C4-2B (cell line): ENCODE measurements at regions not wholly inside any gene's neighbourhood (a gene's known extent, or its start where the extent isn't known, plus 50 kb on each side); places are given as distances from the start of the nearest gene placed in this dataset.

Source experiments
- H3K27ac ChIP-seq: fragments of 450-650 bp; 2 replicates; pipeline ENCODE4 v1.5.1; 2017
- CTCF ChIP-seq: fragments of 450-650 bp; conservative IDR thresholded peaks from 2 replicates; pipeline ENCODE4 v1.5.1; 2017; ENCODE audit warnings: mild to moderate bottlenecking
- ZFX ChIP-seq: fragments of 450-650 bp; IDR thresholded peaks from 2 replicates; pipeline ENCODE4 v1.6.1; 2017

GRCh38 chr13:21757763-21758162, 86.9 kb downstream of the FGF9 start:
- TF ChIP-seq ZFX: no peak
- no peak for TF ChIP-seq CTCF
- H3K27ac ChIP-seq: no peak overlapping the region

GRCh38 chr13:21758441-21758840, 87.6 kb downstream of the FGF9 start:
- TF ChIP-seq ZFX (no peak), CTCF (no peak)
- no peak overlapping the region for H3K27ac ChIP-seq

- no peak for TF ChIP-seq ZFX
- no peak for TF ChIP-seq CTCF
- H3K27ac ChIP-seq: no peak overlapping the region
Measured at GRCh38 chr13:21759463-21759862, 88.6 kb downstream of the FGF9 start.

GRCh38 chr13:21759911-21760310, 89.0 kb downstream of the FGF9 start:
- TF ChIP-seq ZFX (no peak), CTCF (no peak)
- H3K27ac ChIP-seq: no peak overlapping the region

DNA sequence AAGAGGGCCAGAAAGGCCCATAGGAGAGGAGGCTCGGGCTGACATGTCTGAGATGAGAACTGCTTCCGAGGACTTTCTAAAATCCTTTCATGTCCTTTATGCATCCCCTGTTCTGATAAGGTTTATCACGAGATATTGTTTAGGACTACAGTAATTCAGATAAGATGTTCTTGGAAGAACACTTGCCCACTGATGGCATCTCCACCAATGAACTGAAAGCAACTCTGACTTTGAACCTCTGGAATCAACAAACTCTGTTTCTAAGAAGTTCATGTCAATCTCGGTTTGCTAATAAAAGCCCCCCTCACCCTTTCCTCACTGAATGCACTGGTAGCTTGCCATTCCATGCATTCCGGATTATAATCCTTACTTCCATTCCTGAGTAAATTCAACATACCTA, 90.9 kb downstream of the FGF9 start:
- TF ChIP-seq ZFX: no peak
- TF ChIP-seq CTCF: no peak
- H3K27ac ChIP-seq: no peak overlapping the region

DNA sequence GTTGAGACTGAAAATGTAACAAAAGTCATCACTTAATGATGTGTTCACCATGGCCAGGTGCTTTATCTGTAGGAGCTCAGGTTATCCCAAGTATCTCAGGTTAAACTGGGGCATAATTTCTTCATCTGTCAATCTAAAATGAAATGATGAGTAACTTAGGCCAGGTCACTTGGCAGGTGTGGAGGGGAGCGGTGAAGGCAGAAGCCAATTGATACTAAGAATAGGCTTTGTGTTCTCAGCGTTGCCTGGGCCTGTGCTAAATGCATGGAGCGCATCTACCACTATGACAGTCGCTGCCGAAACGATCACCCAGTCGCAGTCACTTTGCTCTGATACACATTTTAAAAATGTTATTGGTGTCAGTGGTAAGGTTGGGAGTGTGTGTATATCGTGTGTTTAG, 91.6 kb downstream of the FGF9 start:
- TF ChIP-seq CTCF (no peak), ZFX (no peak)
- H3K27ac ChIP-seq: no peak overlapping the region

- H3K27ac ChIP-seq: no peak overlapping the region
- TF ChIP-seq ZFX (no peak), CTCF (no peak)
Measured at GRCh38 chr13:21767032-21767431, 96.2 kb downstream of the FGF9 start.
